HG02763 (cell line): ENCODE measurements at regions not wholly inside any gene's neighbourhood (a gene's known extent, or its start where the extent isn't known, plus 50 kb on each side); places are given as distances from the start of the nearest gene placed in this dataset.
A peak's percentile ranks its signal among the peaks of the same experiment; 100 is the strongest.

Experiments
- ATAC-seq: cut with Tn5 transposase; IDR thresholded peaks from one replicate; pipeline ENCODE4 v1.9.1; 2021; ENCODE audit warnings: mild to moderate bottlenecking, moderate library complexity; ENCODE audit not compliant: unreplicated experiment

GRCh38 chr20:6618051-6618450 is 149.4 kb upstream of the BMP2 start:
- ATAC-seq: no peak

- ATAC-seq: no peak
Measured at GRCh38 chr20:6616421-6616820, 151.1 kb upstream of the BMP2 start.

GRCh38 chr20:6614836-6615235 is 152.7 kb upstream of the BMP2 start:
- ATAC-seq: no peak

GRCh38 chr20:6613280-6613861 is 154.1 kb upstream of the BMP2 start:
- ATAC-seq: peak; percentile 62

- ATAC-seq: no peak
Measured at GRCh38 chr20:6612606-6612923, 154.9 kb upstream of the BMP2 start.

- no peak for ATAC-seq
Measured at GRCh38 chr20:6611911-6612605, 155.4 kb upstream of the BMP2 start.

- no peak for ATAC-seq
Measured at GRCh38 chr20:6606651-6607050, 160.8 kb upstream of the BMP2 start.

GRCh38 chr20:6605055-6605935 is 162.2 kb upstream of the BMP2 start:
- no peak for ATAC-seq

- no peak for ATAC-seq
Measured at GRCh38 chr20:6604179-6604578, 163.3 kb upstream of the BMP2 start.

GRCh38 chr20:6599876-6600735 is 167.4 kb upstream of the BMP2 start:
- ATAC-seq: no peak

- no peak for ATAC-seq
Measured at GRCh38 chr20:6595704-6596103, 171.8 kb upstream of the BMP2 start.

- ATAC-seq: no peak
Measured at GRCh38 chr20:6590891-6591637, 176.4 kb upstream of the BMP2 start.

GRCh38 chr20:6588296-6588695 is 179.2 kb upstream of the BMP2 start:
- ATAC-seq: no peak

- peak; percentile 80 for ATAC-seq
Measured at GRCh38 chr20:6583134-6583738, 184.2 kb upstream of the BMP2 start.

- ATAC-seq: no peak
Measured at GRCh38 chr20:6582449-6582848, 185.0 kb upstream of the BMP2 start.

- ATAC-seq: no peak
Measured at GRCh38 chr20:6580486-6580885, 187.0 kb upstream of the BMP2 start.

- ATAC-seq: no peak
Measured at GRCh38 chr20:6579824-6580223, 187.7 kb upstream of the BMP2 start.

GRCh38 chr20:6579417-6579816 is 188.1 kb upstream of the BMP2 start:
- no peak for ATAC-seq

GRCh38 chr20:6577451-6577850 is 190.0 kb upstream of the BMP2 start:
- ATAC-seq: no peak

GRCh38 chr20:6576726-6577125 is 190.8 kb upstream of the BMP2 start:
- no peak for ATAC-seq
